ENCODE measurements at regions not wholly inside any gene's neighbourhood (a gene's known extent, or its start where the extent isn't known, plus 50 kb on each side); places are given as distances from the start of the nearest gene placed in this dataset.
"Not testable (repeated sequence)": the region's sequence is repeated elsewhere in the genome, so short reads cannot be mapped to it uniquely, and the experiment has no call there.

DNA sequence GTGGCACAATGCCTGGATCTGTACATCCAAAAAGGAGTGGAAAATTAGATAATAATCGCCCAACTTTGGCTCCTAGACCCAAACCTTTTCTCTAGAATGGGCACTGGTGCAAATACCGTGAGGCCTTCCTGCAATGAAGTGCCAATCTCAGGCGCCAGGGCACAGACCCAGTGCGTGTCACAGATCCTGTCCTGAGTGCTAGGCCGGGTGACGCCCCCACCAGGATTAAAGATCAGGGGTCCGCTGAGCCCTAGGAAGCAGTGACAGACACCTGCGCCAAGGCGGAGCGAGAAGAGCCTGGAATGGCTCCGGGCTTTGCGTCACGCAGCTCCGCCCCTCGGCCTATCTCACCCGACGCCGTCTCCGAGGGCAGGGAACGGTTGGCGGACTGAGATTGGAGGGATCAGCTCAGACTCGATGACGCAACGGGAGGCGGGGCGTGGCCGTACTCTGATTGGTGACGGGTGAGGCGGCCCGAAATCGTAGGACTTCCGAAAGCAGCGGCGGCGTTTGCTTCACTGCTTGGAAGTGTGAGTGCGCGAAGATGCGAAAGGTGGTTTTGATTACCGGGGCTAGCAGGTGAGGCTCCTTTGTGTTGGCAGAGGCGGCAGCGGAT is 261.9 kb downstream of the ZNF37A start:
- H3K4me3 ChIP-seq (ENCODE audit: low read length), result peak overlapping the region; percentile 53

GRCh38 chr10:38356527-38356926 is 262.4 kb downstream of the ZNF37A start:
- H3K4me3 ChIP-seq (ENCODE audit: low read length), result peak overlapping the region; percentile 53
- DNase-seq (ENCODE audit: low read depth, low spot score), result peak; percentile 10

More for the DNA sequence above, 261.9 kb downstream of the ZNF37A start:
- peak; percentile 55 for DNase-seq (ENCODE audit: low read depth, low spot score)

DNA sequence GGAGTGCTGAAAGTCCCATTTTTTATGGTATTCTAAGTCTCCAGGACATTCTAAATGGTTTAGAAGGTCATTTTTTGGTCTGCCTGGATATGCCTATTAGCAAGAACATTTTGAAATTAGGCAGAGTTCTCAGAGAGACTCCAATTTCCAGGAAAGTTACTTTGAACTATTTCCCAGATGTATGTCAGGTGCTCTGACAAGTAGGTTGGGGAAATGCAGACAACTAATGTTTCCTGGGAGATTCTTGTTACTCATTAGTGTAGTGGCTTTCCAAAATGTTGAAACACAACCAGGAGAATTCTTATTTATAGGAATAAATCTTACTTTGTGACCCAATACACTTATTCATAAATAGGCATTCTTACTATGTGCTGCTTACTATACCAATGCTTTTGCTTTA is 268.4 kb downstream of the ZNF37A start:
- not testable (repeated sequence) for H3K4me3 ChIP-seq (ENCODE audit: low read length); DNase-seq (ENCODE audit: low read depth, low spot score)

DNA sequence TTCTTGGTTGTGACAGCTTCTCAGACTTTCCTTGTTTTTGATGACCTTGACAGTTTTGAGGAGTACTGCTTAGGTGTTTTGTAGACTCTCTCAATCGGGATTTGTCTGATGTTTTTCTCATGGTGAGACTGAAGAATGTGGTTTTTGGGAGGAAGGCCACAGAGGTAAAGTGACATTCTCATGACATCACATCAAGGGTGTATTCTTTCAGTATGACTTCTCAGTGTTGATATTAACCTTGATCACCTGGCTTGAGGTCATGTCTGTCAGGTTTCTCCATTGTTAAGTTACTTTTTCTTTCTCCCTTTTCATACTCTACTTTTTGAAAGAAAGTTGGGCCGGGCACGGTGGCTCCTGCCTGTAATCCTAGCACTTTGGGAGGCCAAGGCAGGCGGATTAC is 269.9 kb downstream of the ZNF37A start:
- DNase-seq (ENCODE audit: low read depth, low spot score); H3K4me3 ChIP-seq (ENCODE audit: low read length): not testable (repeated sequence)

DNA sequence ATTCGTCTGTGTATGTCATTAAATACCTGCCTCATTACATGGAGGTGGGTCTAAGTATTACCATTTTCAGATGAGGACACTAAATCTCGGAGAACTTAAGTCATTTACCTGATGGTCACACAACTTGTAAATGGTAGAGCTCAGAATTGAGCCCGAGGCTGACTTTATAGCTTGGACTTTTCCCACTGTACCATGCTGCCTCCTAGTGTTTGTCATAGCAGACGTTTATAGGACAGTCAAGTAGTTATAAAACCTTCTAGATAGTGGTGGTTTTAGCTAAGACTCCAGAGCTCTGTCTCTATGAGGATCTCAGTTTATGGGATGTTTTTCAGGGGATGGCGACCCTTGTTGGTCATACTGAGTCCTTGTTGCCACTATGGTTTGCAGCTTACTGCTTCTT is 271.8 kb downstream of the ZNF37A start:
- not testable (repeated sequence) for H3K4me3 ChIP-seq (ENCODE audit: low read length)
- DNase-seq (ENCODE audit: low read depth, low spot score), result peak; percentile 38

- not testable (repeated sequence) for DNase-seq (ENCODE audit: low read depth, low spot score); H3K4me3 ChIP-seq (ENCODE audit: low read length)
These were observed 289.7 kb downstream of the ZNF37A start for GRCh38 chr10:38383800-38384199.

- H3K4me3 ChIP-seq (ENCODE audit: low read length); DNase-seq (ENCODE audit: low read depth, low spot score): not testable (repeated sequence)
These were observed 292.7 kb downstream of the ZNF37A start for GRCh38 chr10:38386869-38387268.

DNA sequence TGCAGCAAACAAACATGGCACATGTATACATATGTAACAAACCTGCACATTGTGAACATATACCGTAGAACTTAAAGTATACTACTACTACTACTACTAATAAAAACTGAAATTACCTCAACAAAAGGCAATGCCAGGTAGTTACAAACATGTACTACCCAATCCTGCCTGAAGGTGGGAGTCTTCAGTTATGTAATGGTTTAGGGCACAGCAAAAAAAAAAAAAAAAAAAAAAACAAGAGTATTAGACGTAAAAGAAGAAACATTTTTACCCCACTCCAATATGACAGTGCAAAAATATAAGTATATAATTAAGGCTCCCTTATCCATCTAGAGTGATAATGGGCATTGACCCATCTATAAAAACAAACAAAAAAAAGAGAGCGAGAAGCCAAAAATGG is 296.6 kb downstream of the ZNF37A start:
- H3K4me3 ChIP-seq (ENCODE audit: low read length), result not testable (repeated sequence)
- peak; percentile 15 for DNase-seq (ENCODE audit: low read depth, low spot score)

DNA sequence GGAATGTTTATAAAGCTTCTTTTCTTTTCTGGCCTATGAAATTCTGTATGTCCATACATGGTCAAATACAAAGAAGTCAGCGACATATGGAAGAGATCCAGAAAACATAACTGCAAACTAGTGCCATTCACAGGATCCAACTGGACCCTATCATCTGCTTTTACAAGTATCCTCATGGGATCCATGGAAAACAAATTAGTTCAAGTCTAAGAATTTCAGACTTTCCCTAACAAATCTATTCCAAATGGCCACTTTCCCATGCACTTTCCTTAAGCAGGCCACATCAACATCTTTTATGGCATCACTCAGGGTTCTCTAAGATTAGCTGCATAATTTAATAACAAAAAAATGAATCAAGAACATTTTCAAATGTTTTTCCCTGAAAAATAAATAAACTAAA is 301.3 kb downstream of the ZNF37A start:
- DNase-seq (ENCODE audit: low read depth, low spot score); H3K4me3 ChIP-seq (ENCODE audit: low read length): not testable (repeated sequence)

DNA sequence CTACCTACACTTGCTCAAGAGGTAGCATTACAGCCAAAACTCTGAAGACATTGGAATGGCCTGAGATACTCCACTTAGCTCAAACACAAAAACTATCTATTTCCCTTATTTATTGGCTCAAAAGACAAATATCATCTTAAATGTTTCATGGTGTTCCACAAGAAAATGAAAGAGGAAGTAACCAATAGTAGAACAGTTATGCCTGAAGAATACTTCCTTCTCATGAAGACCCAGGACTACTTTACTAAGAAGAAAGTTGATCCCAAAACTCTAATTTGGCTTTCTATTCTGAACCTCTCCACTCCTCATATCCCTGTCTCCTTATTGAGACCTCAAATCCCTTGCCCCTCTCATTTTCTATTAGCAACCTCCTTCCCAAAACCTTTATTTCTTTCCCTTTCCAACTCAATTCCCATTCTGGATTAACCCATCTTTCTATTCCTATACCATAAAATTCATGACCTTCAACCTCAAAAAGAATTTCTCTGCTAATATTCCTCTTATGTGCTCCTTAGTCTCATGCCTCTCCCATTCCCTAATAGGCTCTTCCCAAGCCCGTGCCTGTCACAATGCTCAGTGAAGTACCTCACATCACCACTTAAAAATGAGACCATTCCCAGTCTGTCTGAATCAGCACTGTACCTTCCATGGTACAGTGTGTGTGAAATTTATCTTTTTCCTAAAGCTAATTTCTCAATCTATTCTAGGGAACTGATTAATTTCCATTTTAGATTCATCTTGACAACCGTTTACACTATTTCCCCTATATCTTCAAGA is 302.2 kb downstream of the ZNF37A start:
- not testable (repeated sequence) for DNase-seq (ENCODE audit: low read depth, low spot score)

DNA sequence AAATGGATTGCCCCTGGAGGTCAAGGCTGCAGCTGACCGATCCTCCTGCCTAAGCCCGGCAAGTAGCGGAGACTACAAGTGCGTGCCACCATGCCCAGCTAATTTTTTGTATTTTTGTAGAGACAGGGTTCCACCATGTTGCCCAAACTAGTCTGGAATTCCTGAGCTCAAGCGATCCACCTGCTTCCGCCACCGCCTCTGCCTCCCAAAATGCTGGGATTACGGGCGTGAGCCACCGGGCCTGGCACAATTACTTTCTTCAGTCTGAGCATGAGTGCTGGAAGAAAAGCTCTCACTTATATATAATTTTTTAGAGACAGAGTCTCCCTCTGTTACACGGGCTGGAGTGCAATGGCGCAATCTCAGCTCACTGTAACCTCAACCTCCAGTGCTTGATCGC is 307.4 kb downstream of the ZNF37A start:
- peak overlapping the region; percentile 75; the same call in 1 of the 2 replicates for H3K4me3 ChIP-seq (ENCODE audit: low read length)
- DNase-seq (ENCODE audit: low read depth, low spot score), result not testable (repeated sequence)

More for the DNA sequence above, 302.2 kb downstream of the ZNF37A start:
- not testable (repeated sequence) for H3K4me3 ChIP-seq (ENCODE audit: low read length)

DNA sequence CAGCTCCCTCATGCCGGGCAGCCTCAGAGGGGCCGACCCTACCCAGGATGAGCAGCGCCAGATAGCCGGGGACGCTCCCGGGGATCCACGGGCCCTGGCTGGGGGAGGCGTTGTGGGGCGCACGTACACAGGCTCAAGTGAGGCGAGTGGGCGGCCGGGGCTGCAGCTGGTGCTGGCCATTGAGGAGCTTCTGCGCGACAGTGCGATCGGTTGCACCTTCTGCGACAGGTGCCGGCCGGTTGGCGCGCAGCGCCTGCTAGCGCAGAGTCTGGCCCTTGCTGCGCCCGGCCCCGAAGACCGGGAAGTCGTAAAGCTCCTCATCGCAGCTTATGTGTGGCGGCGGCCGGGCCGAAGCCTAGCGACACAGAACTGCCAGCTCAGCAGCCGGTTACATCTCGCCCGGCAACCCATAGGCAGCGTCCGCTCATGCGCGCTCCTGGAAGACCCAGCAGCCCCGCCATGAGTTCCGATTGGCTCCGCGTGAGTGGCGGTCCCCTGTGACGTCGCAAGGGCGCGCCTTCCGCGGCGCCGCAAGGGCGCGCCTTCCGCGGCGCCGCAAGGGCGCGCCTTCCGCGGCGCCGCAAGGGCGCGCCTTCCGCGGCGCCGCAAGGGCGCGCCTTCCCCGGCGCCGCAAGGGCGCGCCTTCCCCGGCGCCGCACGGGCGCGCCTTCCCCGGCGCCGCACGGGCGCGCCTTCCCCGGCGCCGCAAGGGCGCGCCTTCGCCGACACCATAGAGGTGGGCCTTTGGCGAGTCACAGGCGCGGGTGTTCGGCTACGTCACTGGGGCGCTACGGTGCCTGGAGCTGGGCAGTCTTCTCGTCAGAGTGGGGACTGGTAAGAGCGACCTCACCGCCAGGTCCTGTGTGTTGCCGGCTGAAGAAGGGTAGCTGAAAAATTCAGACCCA is 308.6 kb downstream of the ZNF37A start:
- peak; percentile 93 for DNase-seq (ENCODE audit: low read depth, low spot score)
- peak overlapping the region; percentile 75 for H3K4me3 ChIP-seq (ENCODE audit: low read length)

DNA sequence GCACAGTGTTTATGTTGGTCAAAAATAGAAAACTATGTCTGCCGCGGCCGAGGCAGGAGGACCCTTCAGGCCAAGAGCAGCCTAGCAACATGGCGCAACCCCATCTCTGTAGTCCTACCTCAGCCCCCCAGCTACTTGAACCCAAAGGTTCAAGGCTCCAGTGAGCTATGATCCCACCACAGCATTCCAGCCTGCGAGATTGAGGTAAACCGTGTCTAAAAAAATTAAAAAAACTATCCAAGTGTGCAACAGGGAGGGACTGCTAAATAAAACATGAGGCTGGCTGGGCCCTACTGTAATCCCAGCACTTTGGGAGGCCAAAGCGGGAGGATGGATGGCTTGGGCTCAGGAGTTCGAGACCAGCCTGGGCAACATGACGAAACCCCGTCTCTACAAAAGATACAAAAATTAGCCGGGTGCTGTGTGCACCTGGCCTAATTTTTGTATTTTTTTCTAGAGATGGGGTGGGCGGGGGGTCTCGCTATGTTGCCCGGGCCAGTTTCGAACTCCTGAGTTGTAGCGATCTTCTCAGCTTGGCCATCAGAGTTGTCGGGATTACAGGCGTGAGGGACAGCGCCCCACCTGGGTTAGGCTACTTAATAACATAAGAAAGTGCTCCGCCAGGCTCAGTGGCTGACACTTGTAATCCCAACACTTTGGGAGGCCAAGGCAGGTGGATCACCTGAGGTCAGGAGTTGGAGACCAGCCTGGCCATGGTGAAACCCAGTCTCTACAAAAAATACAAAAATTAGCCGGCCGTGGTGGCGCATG is 309.4 kb downstream of the ZNF37A start:
- H3K4me3 ChIP-seq (ENCODE audit: low read length), result peak overlapping the region; percentile 57
- not testable (repeated sequence) for DNase-seq (ENCODE audit: low read depth, low spot score)

GRCh38 chr10:38423634-38424033 is 329.5 kb downstream of the ZNF37A start:
- not testable (repeated sequence) for H3K4me3 ChIP-seq (ENCODE audit: low read length); DNase-seq (ENCODE audit: low read depth, low spot score)

GRCh38 chr10:38430242-38430641 is 336.1 kb downstream of the ZNF37A start:
- DNase-seq (ENCODE audit: low read depth, low spot score); H3K4me3 ChIP-seq (ENCODE audit: low read length): not testable (repeated sequence)

- not testable (repeated sequence) for DNase-seq (ENCODE audit: low read depth, low spot score); H3K4me3 ChIP-seq (ENCODE audit: low read length)
These were observed 343.2 kb downstream of the ZNF37A start for GRCh38 chr10:38437359-38437758.

GRCh38 chr10:38448614-38449355 is 354.6 kb downstream of the ZNF37A start:
- H3K4me3 ChIP-seq (ENCODE audit: low read length); DNase-seq (ENCODE audit: low read depth, low spot score): not testable (repeated sequence)

- DNase-seq (ENCODE audit: low read depth, low spot score); H3K4me3 ChIP-seq (ENCODE audit: low read length): not testable (repeated sequence)
These were observed 355.5 kb downstream of the ZNF37A start for GRCh38 chr10:38449618-38450017.

Data from Jurkat, Clone E6-1 (cell line).